Endothelial cell (in vitro differentiated cells): ENCODE measurements at regions not wholly inside any gene's neighbourhood (a gene's known extent, or its start where the extent isn't known, plus 50 kb on each side); places are given as distances from the start of the nearest gene placed in this dataset.

ENCODE experiments used
- DNase-seq: peaks from one replicate; pipeline ENCODE4 v3.0.0; 2021; ENCODE audit warnings: low spot score
- H3K27ac Mint-ChIP-seq: one replicate; pipeline ENCODE4 v1.8.0; 2021; ENCODE audit warnings: mixed read lengths, inconsistent platforms; ENCODE audit not compliant: unreplicated experiment
- H3K27me3 Mint-ChIP-seq: one replicate; pipeline ENCODE4 v1.8.0; 2021; ENCODE audit warnings: mild to moderate bottlenecking, moderate library complexity, mixed read lengths, inconsistent platforms; ENCODE audit not compliant: unreplicated experiment
- H3K36me3 Mint-ChIP-seq: one replicate; pipeline ENCODE4 v1.8.0; 2021; ENCODE audit warnings: mild to moderate bottlenecking, low read depth, mixed read lengths, inconsistent platforms; ENCODE audit not compliant: unreplicated experiment
- H3K4me1 Mint-ChIP-seq: one replicate; pipeline ENCODE4 v1.8.0; 2021; ENCODE audit warnings: mild to moderate bottlenecking, mixed read lengths, inconsistent platforms; ENCODE audit not compliant: unreplicated experiment
- H3K4me3 Mint-ChIP-seq: one replicate; pipeline ENCODE4 v1.8.0; 2021; ENCODE audit warnings: mild to moderate bottlenecking, mixed read lengths, inconsistent platforms; ENCODE audit not compliant: unreplicated experiment
- H3K9me3 Mint-ChIP-seq: one replicate; pipeline ENCODE4 v1.8.0; 2021; ENCODE audit warnings: mixed read lengths, inconsistent platforms; ENCODE audit not compliant: unreplicated experiment
- TF ChIP-seq, protein P1 (sequence below): fragments of 200-600 bp; sonication (generic); IDR thresholded peaks from one replicate; pipeline ENCODE4 v1.5.0; 2021; ENCODE audit warnings: antibody characterized with exemption; ENCODE audit not compliant: unreplicated experiment

DNA sequence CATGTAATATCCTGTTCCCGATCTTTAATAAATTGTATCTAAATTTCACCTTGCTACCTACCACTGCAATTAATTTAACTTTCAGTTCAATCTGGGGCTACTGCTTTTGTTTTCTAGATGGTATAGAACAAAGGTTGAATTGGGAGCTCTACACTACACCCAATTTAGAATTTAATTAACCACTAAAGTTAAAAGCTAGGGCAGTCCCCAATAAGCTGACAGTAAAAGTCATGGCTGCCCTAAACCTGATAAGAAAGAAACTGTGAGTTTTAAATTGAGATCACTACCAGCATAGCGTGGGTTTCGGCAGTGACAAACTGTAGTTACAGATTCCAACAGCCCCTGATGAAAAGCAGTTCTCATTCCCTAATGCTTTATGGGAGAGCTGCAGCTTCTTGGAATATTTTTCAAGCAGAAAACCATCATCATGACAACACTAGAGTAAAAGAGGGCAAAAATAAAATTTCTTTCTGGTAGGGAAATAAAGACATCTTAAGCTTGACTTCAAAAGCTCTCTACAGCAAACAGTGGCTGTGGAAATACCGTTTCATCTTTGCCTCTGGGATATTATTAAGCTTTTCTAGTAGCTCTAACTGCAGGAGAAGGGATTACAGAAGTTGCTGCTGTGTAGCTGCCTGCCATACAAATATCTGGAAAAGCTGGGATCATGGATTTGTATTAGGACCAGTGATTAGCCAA lies 1372.1 kb downstream of the EPHA7 start:
- TF ChIP-seq, protein P1, sequence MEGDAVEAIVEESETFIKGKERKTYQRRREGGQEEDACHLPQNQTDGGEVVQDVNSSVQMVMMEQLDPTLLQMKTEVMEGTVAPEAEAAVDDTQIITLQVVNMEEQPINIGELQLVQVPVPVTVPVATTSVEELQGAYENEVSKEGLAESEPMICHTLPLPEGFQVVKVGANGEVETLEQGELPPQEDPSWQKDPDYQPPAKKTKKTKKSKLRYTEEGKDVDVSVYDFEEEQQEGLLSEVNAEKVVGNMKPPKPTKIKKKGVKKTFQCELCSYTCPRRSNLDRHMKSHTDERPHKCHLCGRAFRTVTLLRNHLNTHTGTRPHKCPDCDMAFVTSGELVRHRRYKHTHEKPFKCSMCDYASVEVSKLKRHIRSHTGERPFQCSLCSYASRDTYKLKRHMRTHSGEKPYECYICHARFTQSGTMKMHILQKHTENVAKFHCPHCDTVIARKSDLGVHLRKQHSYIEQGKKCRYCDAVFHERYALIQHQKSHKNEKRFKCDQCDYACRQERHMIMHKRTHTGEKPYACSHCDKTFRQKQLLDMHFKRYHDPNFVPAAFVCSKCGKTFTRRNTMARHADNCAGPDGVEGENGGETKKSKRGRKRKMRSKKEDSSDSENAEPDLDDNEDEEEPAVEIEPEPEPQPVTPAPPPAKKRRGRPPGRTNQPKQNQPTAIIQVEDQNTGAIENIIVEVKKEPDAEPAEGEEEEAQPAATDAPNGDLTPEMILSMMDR, result no peak
- H3K9me3 Mint-ChIP-seq, result no peaks in the 10 kb centered on the region

DNA sequence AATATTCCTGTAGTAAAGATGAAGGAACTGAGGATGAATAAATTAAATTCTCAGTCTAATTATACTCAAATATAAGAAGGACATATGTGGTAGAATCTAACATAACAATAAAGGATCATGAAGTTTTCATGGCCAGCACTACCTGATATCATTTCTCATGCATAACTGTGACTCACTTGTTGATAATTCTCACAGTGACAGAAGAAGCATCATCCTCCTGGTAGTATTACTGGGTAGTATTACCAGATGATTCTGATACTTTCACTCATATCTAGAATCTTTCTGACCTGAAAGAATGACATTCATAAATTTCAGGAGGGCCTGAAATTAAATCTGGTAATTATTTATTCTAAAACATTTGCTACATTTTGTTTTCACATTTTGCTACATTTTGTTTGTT lies 1375.0 kb downstream of the EPHA7 start:
- no peak overlapping the region for H3K4me3 Mint-ChIP-seq
- TF ChIP-seq, protein P1, result no peak

More for the DNA sequence above, 1372.1 kb downstream of the EPHA7 start:
- DNase-seq, result no peak
- Mint-ChIP-seq H3K36me3 (no peaks in the 10 kb centered on the region), H3K4me3 (no peak overlapping the region), H3K4me1 (no peaks in the 10 kb centered on the region), H3K27me3 (no peaks in the 10 kb centered on the region), H3K27ac (no peak overlapping the region)

DNA sequence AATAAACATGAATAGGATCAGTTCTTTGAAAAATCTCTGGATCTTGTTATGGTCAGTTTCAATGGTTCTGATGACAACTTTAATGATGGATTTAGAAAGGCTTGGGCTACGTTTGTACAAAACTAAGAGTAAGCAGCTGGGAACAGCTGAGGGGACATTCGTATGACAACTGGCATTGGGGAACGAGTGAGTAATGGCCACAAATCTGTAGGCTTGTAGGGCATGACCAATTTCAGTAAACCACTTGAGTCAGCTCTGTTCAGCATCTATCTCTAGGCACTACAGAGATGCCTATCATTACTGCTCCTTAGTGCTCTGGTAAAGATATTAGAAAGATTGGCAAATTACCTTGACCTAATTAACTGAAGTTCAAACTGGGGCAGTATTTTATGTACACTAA lies 1375.6 kb downstream of the EPHA7 start:
- H3K27me3 Mint-ChIP-seq, result no peaks in the 10 kb centered on the region
- H3K4me1 Mint-ChIP-seq, result no peaks in the 10 kb centered on the region
- no peak for DNase-seq
- H3K9me3 Mint-ChIP-seq, result no peaks in the 10 kb centered on the region
- H3K36me3 Mint-ChIP-seq, result no peaks in the 10 kb centered on the region
- no peak overlapping the region for H3K27ac Mint-ChIP-seq
- H3K4me3 Mint-ChIP-seq, result no peak overlapping the region
- TF ChIP-seq, protein P1, result no peak

More for the DNA sequence above, 1375.0 kb downstream of the EPHA7 start:
- Mint-ChIP-seq H3K27me3 (no peaks in the 10 kb centered on the region), H3K4me1 (no peaks in the 10 kb centered on the region), H3K36me3 (no peaks in the 10 kb centered on the region), H3K9me3 (no peaks in the 10 kb centered on the region), H3K27ac (no peak overlapping the region)
- DNase-seq, result no peak

DNA sequence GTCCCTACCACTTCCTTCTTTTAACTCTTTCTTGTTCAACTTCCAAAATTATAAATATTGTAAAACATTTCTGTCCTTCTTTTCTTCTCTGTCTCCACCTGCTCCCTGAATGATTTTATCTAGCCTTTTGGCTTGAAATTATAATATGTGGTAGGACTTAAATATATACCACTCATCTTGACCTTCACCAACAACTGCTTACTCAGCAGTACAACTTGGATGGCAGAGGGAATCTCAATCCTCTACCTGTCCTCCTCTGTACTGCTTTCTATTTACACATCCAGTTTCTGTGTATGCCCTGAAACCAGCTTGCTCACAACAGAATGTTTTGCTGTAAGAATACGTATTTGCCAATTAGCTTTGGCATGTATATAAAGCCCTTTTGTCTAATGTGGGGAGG lies 1392.5 kb downstream of the EPHA7 start:
- H3K4me3 Mint-ChIP-seq, result no peak overlapping the region
- no peak for DNase-seq
- peaks cover 2% of the 10 kb centered on the region for H3K27me3 Mint-ChIP-seq
- H3K36me3 Mint-ChIP-seq, result no peaks in the 10 kb centered on the region
- H3K9me3 Mint-ChIP-seq, result no peaks in the 10 kb centered on the region
- H3K4me1 Mint-ChIP-seq, result no peaks in the 10 kb centered on the region
- TF ChIP-seq, protein P1, result no peak
- H3K27ac Mint-ChIP-seq, result no peak overlapping the region

DNA sequence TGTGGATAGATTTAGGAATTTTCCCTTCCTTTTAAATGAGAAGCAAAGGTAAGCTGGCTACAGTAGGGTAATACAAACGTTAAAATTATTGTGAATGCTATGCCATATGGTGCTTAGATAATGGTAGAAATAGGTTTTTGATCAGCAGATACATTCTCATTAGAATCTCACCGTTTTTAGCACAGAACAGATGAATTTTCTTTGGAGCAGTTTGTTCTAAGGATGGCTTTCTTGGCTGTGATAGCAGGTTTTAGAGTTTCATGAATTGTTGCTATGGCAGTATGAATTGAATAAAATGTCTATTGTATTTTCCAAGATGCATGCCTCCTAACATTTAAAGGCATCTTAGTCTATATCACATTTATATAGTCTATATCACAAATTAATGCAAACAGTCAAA lies 1394.5 kb downstream of the EPHA7 start:
- Mint-ChIP-seq H3K9me3 (no peaks in the 10 kb centered on the region), H3K4me1 (no peaks in the 10 kb centered on the region), H3K4me3 (no peak overlapping the region), H3K27ac (no peak overlapping the region), H3K36me3 (no peaks in the 10 kb centered on the region), H3K27me3 (no peaks in the 10 kb centered on the region)
- TF ChIP-seq, protein P1, result no peak
- DNase-seq, result no peak
